ENCODE measurements at regions not wholly inside any gene's neighbourhood (a gene's known extent, or its start where the extent isn't known, plus 50 kb on each side); places are given as distances from the start of the nearest gene placed in this dataset.
A peak's percentile ranks its signal among the peaks of the same experiment; 100 is the strongest.

GRCh38 chr13:99768986-99769385 is 202.6 kb downstream of the ZIC5 start:
- no peak overlapping the region for H3K9ac ChIP-seq (ENCODE audit: low read depth, low read length, poor library complexity, severe bottlenecking)
- TF ChIP-seq CTCF (conservative IDR thresholded peaks at IDR 0.05; ENCODE audit: low read length), result no peak
- TF ChIP-seq EZH2phosphoT487 (IDR thresholded peaks at IDR 0.05; ENCODE audit: borderline replicate concordance), result no peak
- no peaks in the 10 kb centered on the region for H4K20me1 ChIP-seq (ENCODE audit: insufficient read depth, low read length, poor library complexity, severe bottlenecking)

GRCh38 chr13:99766641-99767045 is 204.9 kb downstream of the ZIC5 start:
- Histone ChIP-seq H4K20me1 (ENCODE audit: insufficient read depth, low read length, poor library complexity, severe bottlenecking) (no peaks in the 10 kb centered on the region), H3F3A (ENCODE audit: low read depth) (no peaks in the 10 kb centered on the region), H3K4me1 (ENCODE audit: insufficient read depth, low read length, poor library complexity, severe bottlenecking) (no peaks in the 10 kb centered on the region), H3K4me3 (ENCODE audit: low read length, poor library complexity, severe bottlenecking) (no peak overlapping the region), H3K9me2 (replicated peaks; ENCODE audit: low read depth, low read length) (no peaks in the 10 kb centered on the region), H3K4me2 (ENCODE audit: low read depth, low read length, poor library complexity, severe bottlenecking) (no peak overlapping the region), H3K9me3 (ENCODE audit: insufficient read depth, low read depth, low read length) (no peaks in the 10 kb centered on the region; the same call in 1 of the 2 replicates), H3K79me2 (ENCODE audit: insufficient read depth, low read length) (no peaks in the 10 kb centered on the region), H3K27me3 (ENCODE audit: insufficient read depth, low read length, poor library complexity, severe bottlenecking) (no peaks in the 10 kb centered on the region), H3K36me3 (ENCODE audit: insufficient read depth, low read length) (no peaks in the 10 kb centered on the region), H3K9ac (ENCODE audit: low read depth, low read length, poor library complexity, severe bottlenecking) (no peak overlapping the region), H2AFZ (ENCODE audit: low read length) (no peak overlapping the region)
- no peak for TF ChIP-seq EZH2phosphoT487 (IDR thresholded peaks at IDR 0.05; ENCODE audit: borderline replicate concordance)
- 0 out of 2 replicates have a peak, but pooled peaks have one; percentile 17 for TF ChIP-seq CTCF (conservative IDR thresholded peaks at IDR 0.05; ENCODE audit: low read length)

More at GRCh38 chr13:99768986-99769385, 202.6 kb downstream of the ZIC5 start:
- H3K4me1 ChIP-seq (ENCODE audit: insufficient read depth, low read length, poor library complexity, severe bottlenecking), result no peaks in the 10 kb centered on the region
- H3K4me3 ChIP-seq (ENCODE audit: low read length, poor library complexity, severe bottlenecking), result no peak overlapping the region
- H3F3A ChIP-seq (ENCODE audit: low read depth), result no peaks in the 10 kb centered on the region
- H3K9me2 ChIP-seq (replicated peaks; ENCODE audit: low read depth, low read length), result no peaks in the 10 kb centered on the region
- H3K36me3 ChIP-seq (ENCODE audit: insufficient read depth, low read length), result no peaks in the 10 kb centered on the region
- H3K9me3 ChIP-seq (ENCODE audit: insufficient read depth, low read depth, low read length), result no peaks in the 10 kb centered on the region; the same call in 1 of the 2 replicates
- no peak overlapping the region for H2AFZ ChIP-seq (ENCODE audit: low read length)
- H3K4me2 ChIP-seq (ENCODE audit: low read depth, low read length, poor library complexity, severe bottlenecking), result no peak overlapping the region
- no peaks in the 10 kb centered on the region for H3K27me3 ChIP-seq (ENCODE audit: insufficient read depth, low read length, poor library complexity, severe bottlenecking)
- H3K79me2 ChIP-seq (ENCODE audit: insufficient read depth, low read length), result no peaks in the 10 kb centered on the region

GRCh38 chr13:99765869-99766268 is 205.7 kb downstream of the ZIC5 start:
- Histone ChIP-seq H3F3A (ENCODE audit: low read depth) (no peaks in the 10 kb centered on the region), H4K20me1 (ENCODE audit: insufficient read depth, low read length, poor library complexity, severe bottlenecking) (no peaks in the 10 kb centered on the region), H3K79me2 (ENCODE audit: insufficient read depth, low read length) (no peaks in the 10 kb centered on the region), H3K27me3 (ENCODE audit: insufficient read depth, low read length, poor library complexity, severe bottlenecking) (no peaks in the 10 kb centered on the region), H3K9me3 (ENCODE audit: insufficient read depth, low read depth, low read length) (no peaks in the 10 kb centered on the region; the same call in 1 of the 2 replicates), H3K4me2 (ENCODE audit: low read depth, low read length, poor library complexity, severe bottlenecking) (no peak overlapping the region), H2AFZ (ENCODE audit: low read length) (no peak overlapping the region), H3K9me2 (replicated peaks; ENCODE audit: low read depth, low read length) (no peaks in the 10 kb centered on the region), H3K9ac (ENCODE audit: low read depth, low read length, poor library complexity, severe bottlenecking) (no peak overlapping the region), H3K4me1 (ENCODE audit: insufficient read depth, low read length, poor library complexity, severe bottlenecking) (no peaks in the 10 kb centered on the region), H3K4me3 (ENCODE audit: low read length, poor library complexity, severe bottlenecking) (no peak overlapping the region), H3K36me3 (ENCODE audit: insufficient read depth, low read length) (no peaks in the 10 kb centered on the region)
- TF ChIP-seq EZH2phosphoT487 (IDR thresholded peaks at IDR 0.05; ENCODE audit: borderline replicate concordance), result no peak

- H3K4me2 ChIP-seq (ENCODE audit: low read depth, low read length, poor library complexity, severe bottlenecking), result no peak overlapping the region
- no peaks in the 10 kb centered on the region for H3F3A ChIP-seq (ENCODE audit: low read depth)
- no peaks in the 10 kb centered on the region for H3K27me3 ChIP-seq (ENCODE audit: insufficient read depth, low read length, poor library complexity, severe bottlenecking)
- H2AFZ ChIP-seq (ENCODE audit: low read length), result no peak overlapping the region
- H3K4me3 ChIP-seq (ENCODE audit: low read length, poor library complexity, severe bottlenecking), result no peak overlapping the region
- TF ChIP-seq EZH2phosphoT487 (IDR thresholded peaks at IDR 0.05; ENCODE audit: borderline replicate concordance), result no peak
- TF ChIP-seq CTCF (conservative IDR thresholded peaks at IDR 0.05; ENCODE audit: low read length), result no peak
- H3K9me3 ChIP-seq (ENCODE audit: insufficient read depth, low read depth, low read length), result no peaks in the 10 kb centered on the region; the same call in 1 of the 2 replicates
- no peaks in the 10 kb centered on the region for H3K36me3 ChIP-seq (ENCODE audit: insufficient read depth, low read length)
- no peak overlapping the region for H3K9ac ChIP-seq (ENCODE audit: low read depth, low read length, poor library complexity, severe bottlenecking)
- H3K9me2 ChIP-seq (replicated peaks; ENCODE audit: low read depth, low read length), result no peaks in the 10 kb centered on the region
- H3K4me1 ChIP-seq (ENCODE audit: insufficient read depth, low read length, poor library complexity, severe bottlenecking), result no peaks in the 10 kb centered on the region
- H4K20me1 ChIP-seq (ENCODE audit: insufficient read depth, low read length, poor library complexity, severe bottlenecking), result no peaks in the 10 kb centered on the region
- H3K79me2 ChIP-seq (ENCODE audit: insufficient read depth, low read length), result no peaks in the 10 kb centered on the region
Measured at GRCh38 chr13:99760456-99760855, 211.1 kb downstream of the ZIC5 start.

Measured in Loucy (cell line).